GM10847 (cell line): ENCODE measurements at regions not wholly inside any gene's neighbourhood (a gene's known extent, or its start where the extent isn't known, plus 50 kb on each side); places are given as distances from the start of the nearest gene placed in this dataset.

ENCODE experiments used
- POLR2A ChIP-seq: IDR thresholded peaks from 2 replicates; pipeline ENCODE4 v1.6.1; 2011; ENCODE audit not compliant: insufficient read length; ENCODE audit errors: extremely low read depth

GRCh38 chr2:118372886-118373830 is 284.9 kb downstream of the INSIG2 start:
- no peak for TF ChIP-seq POLR2A

- TF ChIP-seq POLR2A: no peak
Observed at GRCh38 chr2:118371515-118371914, 283.2 kb downstream of the INSIG2 start.

- TF ChIP-seq POLR2A: no peak
Observed at GRCh38 chr2:118363604-118364003, 275.3 kb downstream of the INSIG2 start.

- TF ChIP-seq POLR2A: no peak
Observed at GRCh38 chr2:118356051-118356450, 267.8 kb downstream of the INSIG2 start.

GRCh38 chr2:118351796-118352195 is 263.5 kb downstream of the INSIG2 start:
- TF ChIP-seq POLR2A: no peak

GRCh38 chr2:118350621-118351020 is 262.4 kb downstream of the INSIG2 start:
- TF ChIP-seq POLR2A: no peak

GRCh38 chr2:118349365-118349764 is 261.1 kb downstream of the INSIG2 start:
- no peak for TF ChIP-seq POLR2A

- TF ChIP-seq POLR2A: no peak
Observed at GRCh38 chr2:118348380-118349034, 260.2 kb downstream of the INSIG2 start.

GRCh38 chr2:118345465-118345864 is 257.2 kb downstream of the INSIG2 start:
- no peak for TF ChIP-seq POLR2A

- TF ChIP-seq POLR2A: no peak
Observed at GRCh38 chr2:118340103-118340502, 251.8 kb downstream of the INSIG2 start.

GRCh38 chr2:118339386-118339785 is 251.1 kb downstream of the INSIG2 start:
- no peak for TF ChIP-seq POLR2A

- no peak for TF ChIP-seq POLR2A
Observed at GRCh38 chr2:118333664-118334063, 245.4 kb downstream of the INSIG2 start.

GRCh38 chr2:118325321-118325955 is 237.2 kb downstream of the INSIG2 start:
- TF ChIP-seq POLR2A: no peak

- no peak for TF ChIP-seq POLR2A
Observed at GRCh38 chr2:118322406-118322805, 234.1 kb downstream of the INSIG2 start.

- no peak for TF ChIP-seq POLR2A
Observed at GRCh38 chr2:118321432-118322105, 233.3 kb downstream of the INSIG2 start.
